ENCODE measurements at regions not wholly inside any gene's neighbourhood (a gene's known extent, or its start where the extent isn't known, plus 50 kb on each side); places are given as distances from the start of the nearest gene placed in this dataset.

DNA sequence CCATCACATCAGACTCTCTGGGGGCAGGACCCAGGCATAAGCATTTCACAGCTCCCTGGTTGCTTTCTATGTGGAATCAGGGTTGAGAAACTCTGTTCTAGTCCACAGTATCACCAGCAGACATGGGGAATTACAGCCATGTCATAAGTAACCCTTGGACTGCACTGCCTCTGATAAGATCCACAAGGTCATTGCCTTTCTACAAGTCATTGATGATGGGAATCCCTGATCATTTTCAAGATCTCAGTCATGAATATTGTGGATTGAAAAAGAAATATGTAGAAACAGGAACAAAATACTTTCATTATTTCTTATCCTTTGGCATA lies 304.1 kb downstream of the KLF6 start:
- Histone ChIP-seq H3K36me3 (no peaks in the 10 kb centered on the region), H3K27me3 (ENCODE audit: insufficient read depth, low read depth, severe bottlenecking) (no peaks in the 10 kb centered on the region), H3K27ac (no peak overlapping the region), H3K4me3 (ENCODE audit: low read depth, low read length) (no peak overlapping the region), H3K9me3 (ENCODE audit: severe bottlenecking) (no peaks in the 10 kb centered on the region)
- TF ChIP-seq, protein P1, sequence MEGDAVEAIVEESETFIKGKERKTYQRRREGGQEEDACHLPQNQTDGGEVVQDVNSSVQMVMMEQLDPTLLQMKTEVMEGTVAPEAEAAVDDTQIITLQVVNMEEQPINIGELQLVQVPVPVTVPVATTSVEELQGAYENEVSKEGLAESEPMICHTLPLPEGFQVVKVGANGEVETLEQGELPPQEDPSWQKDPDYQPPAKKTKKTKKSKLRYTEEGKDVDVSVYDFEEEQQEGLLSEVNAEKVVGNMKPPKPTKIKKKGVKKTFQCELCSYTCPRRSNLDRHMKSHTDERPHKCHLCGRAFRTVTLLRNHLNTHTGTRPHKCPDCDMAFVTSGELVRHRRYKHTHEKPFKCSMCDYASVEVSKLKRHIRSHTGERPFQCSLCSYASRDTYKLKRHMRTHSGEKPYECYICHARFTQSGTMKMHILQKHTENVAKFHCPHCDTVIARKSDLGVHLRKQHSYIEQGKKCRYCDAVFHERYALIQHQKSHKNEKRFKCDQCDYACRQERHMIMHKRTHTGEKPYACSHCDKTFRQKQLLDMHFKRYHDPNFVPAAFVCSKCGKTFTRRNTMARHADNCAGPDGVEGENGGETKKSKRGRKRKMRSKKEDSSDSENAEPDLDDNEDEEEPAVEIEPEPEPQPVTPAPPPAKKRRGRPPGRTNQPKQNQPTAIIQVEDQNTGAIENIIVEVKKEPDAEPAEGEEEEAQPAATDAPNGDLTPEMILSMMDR (IDR thresholded peaks at IDR 0.05; ENCODE audit: low read depth, low read length), result no peak
- DNase-seq, result no peak

DNA sequence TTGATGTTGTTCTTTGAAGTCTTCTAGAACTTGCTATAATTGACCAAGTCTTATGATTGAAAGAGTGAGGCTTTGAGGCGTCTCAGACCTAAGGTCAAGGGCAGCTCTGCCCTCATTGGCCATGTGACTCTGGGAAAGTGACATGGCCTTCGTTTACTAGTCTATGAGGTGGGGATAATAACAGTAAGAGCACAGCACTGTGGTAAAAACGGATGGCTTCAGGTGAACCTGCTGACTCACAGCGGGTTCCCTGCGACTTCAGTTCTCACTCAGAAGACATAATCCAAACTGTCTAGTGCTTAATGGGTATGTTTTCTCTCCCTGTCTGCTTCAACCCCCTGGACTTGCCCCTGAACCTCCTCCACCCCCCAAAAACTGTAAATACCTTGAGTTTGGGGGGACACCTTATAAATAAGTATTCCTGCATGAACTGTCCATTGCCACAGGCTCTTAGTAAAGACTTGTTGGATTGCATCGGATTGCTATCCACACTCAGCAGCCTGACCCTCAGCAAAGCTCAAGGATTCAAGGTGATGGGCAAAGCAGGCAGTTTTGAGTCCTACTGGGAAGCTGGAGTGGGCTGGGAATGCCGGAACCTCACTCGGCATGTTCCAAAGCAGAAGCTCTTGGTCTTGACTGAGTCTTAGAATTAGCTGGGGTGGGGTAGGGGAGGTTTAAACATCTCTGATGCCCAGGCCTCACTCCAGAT lies 304.6 kb downstream of the KLF6 start:
- Histone ChIP-seq H3K9me3 (ENCODE audit: severe bottlenecking) (no peaks in the 10 kb centered on the region), H3K27ac (no peak overlapping the region), H3K36me3 (no peaks in the 10 kb centered on the region), H3K4me3 (ENCODE audit: low read depth, low read length) (no peak overlapping the region), H3K27me3 (ENCODE audit: insufficient read depth, low read depth, severe bottlenecking) (no peaks in the 10 kb centered on the region)
- DNase-seq, result no peak
- TF ChIP-seq, protein P1 (IDR thresholded peaks at IDR 0.05; ENCODE audit: low read depth, low read length), result no peak

DNA sequence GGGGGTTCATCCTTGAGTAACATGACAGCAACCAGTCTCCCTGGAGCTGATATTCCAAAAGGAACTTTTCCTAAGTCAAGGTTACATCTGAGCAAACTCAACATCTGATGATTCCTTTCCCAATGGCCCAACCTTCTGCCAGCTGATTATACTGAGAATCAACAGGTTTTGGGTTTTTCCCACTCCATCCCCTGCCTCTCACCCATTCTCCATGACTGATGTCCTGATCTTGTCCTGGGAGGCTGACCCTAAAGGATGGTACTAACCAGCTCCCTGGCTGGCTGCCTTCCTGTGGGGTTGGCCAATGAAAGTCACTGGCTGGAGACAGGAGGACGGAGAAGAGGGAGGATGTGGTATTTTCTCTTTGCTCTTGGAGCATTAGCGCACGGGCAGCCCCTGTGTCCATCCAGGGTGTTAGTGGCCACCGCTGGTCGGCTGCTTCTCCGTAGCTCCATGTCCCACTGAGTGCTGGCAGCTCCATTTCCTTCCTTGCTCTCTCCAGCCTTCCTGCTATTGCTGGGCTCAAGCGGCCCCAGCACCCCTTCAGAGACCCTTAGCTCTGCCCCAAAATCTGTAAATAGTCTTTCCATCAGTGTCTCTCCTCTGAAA lies 306.2 kb upstream of the PITRM1 start:
- no peaks in the 10 kb centered on the region for H3K27me3 ChIP-seq (ENCODE audit: insufficient read depth, low read depth, severe bottlenecking)
- H3K9me3 ChIP-seq (ENCODE audit: severe bottlenecking), result no peaks in the 10 kb centered on the region
- H3K27ac ChIP-seq, result no peak overlapping the region
- no peaks in the 10 kb centered on the region for H3K36me3 ChIP-seq
- DNase-seq, result no peak
- H3K4me3 ChIP-seq (ENCODE audit: low read depth, low read length), result no peak overlapping the region
- TF ChIP-seq, protein P1 (IDR thresholded peaks at IDR 0.05; ENCODE audit: low read depth, low read length), result no peak

DNA sequence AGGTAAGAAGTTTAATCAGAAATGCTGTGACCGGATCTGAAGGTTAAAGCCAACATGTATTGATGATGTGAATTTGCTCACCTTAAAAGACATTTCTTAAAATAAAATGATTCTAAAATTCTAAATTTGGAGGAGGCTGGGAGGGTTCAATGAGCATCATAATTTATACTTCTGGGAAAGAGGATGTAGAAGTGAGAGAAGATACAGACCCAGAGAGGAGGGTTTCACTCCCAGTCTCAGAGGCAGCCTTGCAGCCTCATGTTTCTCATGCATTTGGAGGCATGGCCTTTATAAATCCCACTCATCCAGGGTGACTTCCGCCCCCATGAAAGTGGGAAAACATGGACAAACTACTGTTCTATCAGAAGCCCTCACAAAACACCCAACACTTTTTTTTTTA lies 305.6 kb upstream of the PITRM1 start:
- Histone ChIP-seq H3K27me3 (ENCODE audit: insufficient read depth, low read depth, severe bottlenecking) (no peaks in the 10 kb centered on the region), H3K27ac (no peak overlapping the region), H3K4me3 (ENCODE audit: low read depth, low read length) (no peak overlapping the region), H3K9me3 (ENCODE audit: severe bottlenecking) (no peaks in the 10 kb centered on the region), H3K36me3 (no peaks in the 10 kb centered on the region)
- TF ChIP-seq, protein P1 (IDR thresholded peaks at IDR 0.05; ENCODE audit: low read depth, low read length), result no peak
- DNase-seq, result no peak

DNA sequence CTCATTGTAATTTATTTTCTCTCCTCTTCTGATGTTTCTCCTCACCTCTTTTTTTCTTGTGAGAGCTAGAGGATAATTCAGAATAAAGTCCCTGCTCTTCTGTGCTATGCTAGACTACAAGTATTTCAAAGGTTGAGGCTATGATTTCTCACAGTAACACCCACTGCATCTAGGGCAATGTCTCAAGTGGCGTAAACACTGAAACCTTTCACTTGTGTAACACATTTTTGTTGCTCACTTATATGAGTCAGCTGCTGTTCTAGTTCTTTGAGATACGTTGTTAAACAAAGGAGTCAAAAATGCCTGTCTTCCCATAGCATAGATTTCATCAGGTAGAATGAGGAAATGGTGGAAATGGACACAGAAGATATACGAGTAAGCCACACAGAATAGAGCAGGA lies 305.1 kb upstream of the PITRM1 start:
- no peak overlapping the region for H3K27ac ChIP-seq
- TF ChIP-seq, protein P1 (IDR thresholded peaks at IDR 0.05; ENCODE audit: low read depth, low read length), result no peak

More for the DNA sequence above, 305.1 kb upstream of the PITRM1 start:
- H3K9me3 ChIP-seq (ENCODE audit: severe bottlenecking), result no peaks in the 10 kb centered on the region
- no peak for DNase-seq
- no peaks in the 10 kb centered on the region for H3K27me3 ChIP-seq (ENCODE audit: insufficient read depth, low read depth, severe bottlenecking)
- no peaks in the 10 kb centered on the region for H3K36me3 ChIP-seq
- H3K4me3 ChIP-seq (ENCODE audit: low read depth, low read length), result no peak overlapping the region

Data from WERI-Rb-1 (cell line).